WTC11 (cell line): ENCODE measurements at regions not wholly inside any gene's neighbourhood (a gene's known extent, or its start where the extent isn't known, plus 50 kb on each side); places are given as distances from the start of the nearest gene placed in this dataset.

Experiments
- CTCF ChIP-seq: fragments of 200-600 bp; IDR thresholded peaks from 2 replicates; pipeline ENCODE4 v1.8.0; 2022; ENCODE audit warnings: antibody characterized with exemption
- E2F5 ChIP-seq: sonication (generic); formaldehyde crosslinking; IDR thresholded peaks from 2 replicates; pipeline ENCODE4 v1.8.1; 2022; ENCODE audit warnings: mild to moderate bottlenecking, moderate library complexity, missing genetic modification reagents
- ELF4 ChIP-seq: sonication (generic); formaldehyde crosslinking; IDR thresholded peaks from 2 replicates; pipeline ENCODE4 v1.8.1; 2022; ENCODE audit warnings: low read depth, mild to moderate bottlenecking, moderate library complexity, missing genetic modification reagents
- FOXP1 ChIP-seq: sonication (generic); formaldehyde crosslinking; IDR thresholded peaks from 2 replicates; pipeline ENCODE4 v1.8.0; 2022; ENCODE audit warnings: missing genetic modification reagents, mild to moderate bottlenecking, moderate library complexity, borderline replicate concordance
- SMAD3 ChIP-seq: sonication (generic); formaldehyde crosslinking; IDR thresholded peaks from 2 replicates; pipeline ENCODE4 v1.8.0; 2022; ENCODE audit warnings: missing genetic modification reagents, mild to moderate bottlenecking, borderline replicate concordance
- TEAD4 ChIP-seq: sonication (generic); formaldehyde crosslinking; IDR thresholded peaks from 2 replicates; pipeline ENCODE4 v1.8.0; 2022; ENCODE audit warnings: mild to moderate bottlenecking, missing genetic modification reagents
- USF2 ChIP-seq: sonication (generic); formaldehyde crosslinking; IDR thresholded peaks from 2 replicates; pipeline ENCODE4 v1.8.1; 2023; ENCODE audit warnings: mild to moderate bottlenecking, missing genetic modification reagents, moderate library complexity
- ZNF512 ChIP-seq: sonication (generic); formaldehyde crosslinking; IDR thresholded peaks from 2 replicates; pipeline ENCODE4 v1.8.1; 2022; ENCODE audit warnings: missing genetic modification reagents, borderline replicate concordance

GRCh38 chr9:74304598-74304997, 192.5 kb upstream of the RORB start:
- TF ChIP-seq FOXP1: no peak
- TF ChIP-seq ZNF512 (CRISPR knock-in tag): no peak
- no peak for TF ChIP-seq TEAD4
- TF ChIP-seq ELF4 (CRISPR knock-in tag): no peak
- no peak for TF ChIP-seq CTCF
- no peak for TF ChIP-seq E2F5 (CRISPR knock-in tag)
- TF ChIP-seq SMAD3 (CRISPR knock-in tag): no peak
- TF ChIP-seq USF2 (CRISPR knock-in tag): no peak
